ENCODE measurements at regions not wholly inside any gene's neighbourhood (a gene's known extent, or its start where the extent isn't known, plus 50 kb on each side); places are given as distances from the start of the nearest gene placed in this dataset.

GRCh38 chr6:66940003-66940402 lies 1233.0 kb upstream of the EYS start:
- TF ChIP-seq POLR2A (IDR thresholded peaks at IDR 0.05; ENCODE audit: low read depth, low read length) (no peak), SPI1 (IDR thresholded peaks at IDR 0.05; ENCODE audit: borderline replicate concordance, insufficient read depth, low read depth, low read length) (no peak), USF2 (IDR thresholded peaks at IDR 0.05; ENCODE audit: borderline replicate concordance, low read depth, low read length) (no peak), ZBTB33 (IDR thresholded peaks at IDR 0.05) (no peak), SP1 (IDR thresholded peaks at IDR 0.05; ENCODE audit: low read depth, low read length) (no peak), POLR2AphosphoS5 (IDR thresholded peaks at IDR 0.05; ENCODE audit: low read length) (no peak), USF1 (IDR thresholded peaks at IDR 0.05; ENCODE audit: borderline replicate concordance, extremely low read length, insufficient read depth, low read depth, low read length) (no peak), RBBP5 (conservative IDR thresholded peaks at IDR 0.05) (no peak)
